ENCODE measurements at regions not wholly inside any gene's neighbourhood (a gene's known extent, or its start where the extent isn't known, plus 50 kb on each side); places are given as distances from the start of the nearest gene placed in this dataset.
A peak's percentile ranks its signal among the peaks of the same experiment; 100 is the strongest.

GRCh38 chr9:79432485-79432884 is 139.3 kb upstream of the TLE4 start:
- TF ChIP-seq, protein P1, sequence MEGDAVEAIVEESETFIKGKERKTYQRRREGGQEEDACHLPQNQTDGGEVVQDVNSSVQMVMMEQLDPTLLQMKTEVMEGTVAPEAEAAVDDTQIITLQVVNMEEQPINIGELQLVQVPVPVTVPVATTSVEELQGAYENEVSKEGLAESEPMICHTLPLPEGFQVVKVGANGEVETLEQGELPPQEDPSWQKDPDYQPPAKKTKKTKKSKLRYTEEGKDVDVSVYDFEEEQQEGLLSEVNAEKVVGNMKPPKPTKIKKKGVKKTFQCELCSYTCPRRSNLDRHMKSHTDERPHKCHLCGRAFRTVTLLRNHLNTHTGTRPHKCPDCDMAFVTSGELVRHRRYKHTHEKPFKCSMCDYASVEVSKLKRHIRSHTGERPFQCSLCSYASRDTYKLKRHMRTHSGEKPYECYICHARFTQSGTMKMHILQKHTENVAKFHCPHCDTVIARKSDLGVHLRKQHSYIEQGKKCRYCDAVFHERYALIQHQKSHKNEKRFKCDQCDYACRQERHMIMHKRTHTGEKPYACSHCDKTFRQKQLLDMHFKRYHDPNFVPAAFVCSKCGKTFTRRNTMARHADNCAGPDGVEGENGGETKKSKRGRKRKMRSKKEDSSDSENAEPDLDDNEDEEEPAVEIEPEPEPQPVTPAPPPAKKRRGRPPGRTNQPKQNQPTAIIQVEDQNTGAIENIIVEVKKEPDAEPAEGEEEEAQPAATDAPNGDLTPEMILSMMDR (IDR thresholded peaks at IDR 0.05) = peak; percentile 19; the same call in 1 of the 2 replicates

- TF ChIP-seq, protein P1 (IDR thresholded peaks at IDR 0.05) = no peak
Measured at GRCh38 chr9:79433703-79434102, 138.1 kb upstream of the TLE4 start.

- TF ChIP-seq, protein P1 (IDR thresholded peaks at IDR 0.05) = no peak
Measured at GRCh38 chr9:79446523-79447307, 125.0 kb upstream of the TLE4 start.

DNA sequence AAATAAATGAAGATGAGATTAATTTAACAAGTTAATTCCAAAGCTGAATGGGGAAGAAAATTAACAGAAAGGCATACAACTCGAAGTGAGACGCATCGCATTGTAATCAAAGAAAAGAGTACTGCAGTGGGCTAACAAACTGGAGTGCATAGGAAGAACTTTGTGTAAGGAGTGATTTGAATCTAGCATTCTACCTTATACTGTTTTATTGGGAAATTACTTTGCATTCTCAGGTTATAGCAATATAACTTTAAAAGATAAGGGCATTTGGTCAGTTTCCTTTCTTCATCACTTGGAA is 124.5 kb upstream of the TLE4 start:
- TF ChIP-seq, protein P1 (IDR thresholded peaks at IDR 0.05) = no peak

- TF ChIP-seq, protein P1 (IDR thresholded peaks at IDR 0.05) = no peak
Measured at GRCh38 chr9:79447762-79448161, 124.0 kb upstream of the TLE4 start.

DNA sequence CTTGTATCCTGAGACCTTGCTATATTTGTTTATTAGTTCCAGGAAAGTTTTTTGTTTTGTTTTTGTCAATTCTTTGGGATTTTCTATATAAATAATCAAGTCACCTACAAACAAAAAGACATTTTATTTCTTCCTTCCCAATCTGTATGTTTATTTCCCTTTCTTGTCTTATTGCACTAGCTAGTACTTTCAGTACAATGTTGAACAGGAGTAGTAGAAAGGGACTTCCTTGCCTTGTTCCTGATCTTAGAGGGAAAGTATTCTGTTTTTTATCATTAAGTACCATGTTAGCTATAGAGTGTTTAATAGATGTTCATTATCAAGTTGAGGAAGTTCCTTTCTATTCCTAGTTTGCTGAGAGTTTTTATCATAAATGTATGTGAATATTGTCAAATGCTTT is 119.5 kb upstream of the TLE4 start:
- TF ChIP-seq, protein P1 (IDR thresholded peaks at IDR 0.05) = no peak

GRCh38 chr9:79461712-79462111 is 110.1 kb upstream of the TLE4 start:
- TF ChIP-seq, protein P1 (IDR thresholded peaks at IDR 0.05) = no peak

GRCh38 chr9:79465156-79465555 is 106.6 kb upstream of the TLE4 start:
- TF ChIP-seq, protein P1 (IDR thresholded peaks at IDR 0.05) = no peak

Measured in LNCAP (cell line).